GM18505 (cell line): ENCODE measurements at regions not wholly inside any gene's neighbourhood (a gene's known extent, or its start where the extent isn't known, plus 50 kb on each side); places are given as distances from the start of the nearest gene placed in this dataset.
"Not testable (repeated sequence)": the region's sequence is repeated elsewhere in the genome, so short reads cannot be mapped to it uniquely, and the experiment has no call there.

Experiments used
- ATAC-seq: cut with Tn5 transposase; IDR thresholded peaks from one replicate; pipeline ENCODE4 v1.9.1; 2021; ENCODE audit not compliant: unreplicated experiment
- POLR2A ChIP-seq: IDR thresholded peaks from 4 replicates; pipeline ENCODE4 v1.6.1; 2011; ENCODE audit warnings: borderline replicate concordance; ENCODE audit not compliant: insufficient read depth, insufficient read length; ENCODE audit errors: extremely low read depth

DNA sequence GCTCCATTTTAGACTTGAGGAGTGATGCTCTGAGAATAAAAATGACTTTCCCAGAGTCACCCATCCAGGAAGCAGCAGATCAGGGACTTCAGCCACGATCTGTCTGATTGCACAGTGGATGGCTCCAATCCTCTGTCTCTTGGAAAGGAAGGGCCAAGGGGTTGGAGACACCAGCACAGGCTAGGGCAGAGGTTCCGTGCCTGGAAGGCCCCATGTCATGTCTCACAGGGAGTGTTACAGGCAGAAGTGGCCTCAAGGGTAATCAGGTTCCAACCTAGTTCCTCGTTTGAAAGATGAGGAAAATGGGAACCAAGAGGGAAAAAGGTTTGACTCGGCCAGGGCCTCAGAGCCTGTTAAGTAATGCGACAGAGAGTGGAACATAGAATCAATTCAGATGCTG, 160.0 kb downstream of the EFNB1 start:
- no peak for ATAC-seq
- no peak for TF ChIP-seq POLR2A

DNA sequence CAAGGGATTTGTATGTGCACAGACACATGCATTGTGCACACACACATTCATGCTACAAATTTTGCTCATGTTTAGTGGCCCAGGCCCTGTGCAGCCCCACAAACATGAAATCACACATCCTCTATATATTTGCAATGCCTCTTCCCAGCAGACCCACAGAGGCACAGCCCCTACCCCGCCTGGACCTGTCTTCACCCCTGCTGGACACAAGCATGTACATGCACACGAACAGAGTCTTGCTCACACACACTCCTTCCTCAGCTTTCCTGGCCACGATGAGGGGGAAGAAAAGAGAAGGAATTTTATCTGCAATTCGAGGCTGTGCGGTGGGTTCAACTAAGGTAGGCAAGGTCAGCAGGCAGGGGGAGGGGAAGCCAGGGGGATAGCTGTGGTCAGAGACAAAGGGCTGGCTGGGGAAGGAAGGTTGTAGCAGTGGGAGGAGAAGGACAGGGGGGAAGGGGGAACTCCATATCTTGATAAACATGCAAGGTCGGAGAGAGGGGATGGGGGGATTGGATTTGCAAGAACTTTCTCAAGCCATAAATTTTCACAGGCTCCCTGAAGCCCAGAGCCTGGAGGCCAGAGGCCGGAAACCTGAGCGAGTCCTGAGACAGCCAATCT, 156.4 kb downstream of the EFNB1 start:
- no peak for ATAC-seq
- no peak for TF ChIP-seq POLR2A

DNA sequence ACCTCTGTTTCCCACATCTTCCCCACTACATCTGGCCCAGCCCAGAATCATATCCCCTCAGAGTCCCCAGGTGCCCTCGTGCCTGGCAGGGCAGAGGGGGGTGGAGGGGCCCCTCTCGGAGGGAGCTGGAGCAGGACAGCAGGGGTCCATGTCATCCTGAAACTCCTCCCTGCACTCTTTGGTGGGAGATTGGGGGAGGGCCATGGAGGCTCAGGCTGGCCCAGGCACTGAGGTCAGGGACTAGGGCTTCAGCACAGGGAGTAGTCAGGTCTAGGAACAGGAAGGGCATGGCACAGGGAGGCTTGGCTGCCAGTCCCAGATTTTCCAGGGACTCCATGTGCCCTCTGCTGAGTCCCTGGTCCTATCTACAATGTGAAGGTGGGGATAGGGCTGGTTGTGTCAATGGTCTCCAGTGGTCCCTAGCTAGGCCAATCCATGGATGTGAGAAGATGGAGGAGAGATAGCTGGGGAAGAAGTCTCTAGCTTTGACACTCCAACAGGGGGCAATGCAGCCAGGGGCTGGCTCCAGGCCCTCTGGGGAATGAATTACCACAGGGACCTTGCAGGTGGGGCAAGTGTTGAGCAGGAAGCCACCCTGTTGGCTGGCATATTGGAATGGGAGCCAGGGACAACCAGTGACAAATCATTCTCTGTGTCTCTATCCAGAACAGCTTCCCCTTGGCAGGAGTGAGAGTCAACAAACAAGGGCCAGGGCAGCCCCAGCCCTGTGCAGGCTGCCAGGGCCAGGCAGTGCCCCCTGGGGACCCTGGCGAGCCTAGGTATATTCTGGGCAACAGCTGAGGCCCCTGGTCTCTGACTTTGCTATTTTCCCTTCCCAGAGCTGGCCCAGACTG, 154.4 kb downstream of the EFNB1 start:
- ATAC-seq = no peak
- TF ChIP-seq POLR2A = no peak

DNA sequence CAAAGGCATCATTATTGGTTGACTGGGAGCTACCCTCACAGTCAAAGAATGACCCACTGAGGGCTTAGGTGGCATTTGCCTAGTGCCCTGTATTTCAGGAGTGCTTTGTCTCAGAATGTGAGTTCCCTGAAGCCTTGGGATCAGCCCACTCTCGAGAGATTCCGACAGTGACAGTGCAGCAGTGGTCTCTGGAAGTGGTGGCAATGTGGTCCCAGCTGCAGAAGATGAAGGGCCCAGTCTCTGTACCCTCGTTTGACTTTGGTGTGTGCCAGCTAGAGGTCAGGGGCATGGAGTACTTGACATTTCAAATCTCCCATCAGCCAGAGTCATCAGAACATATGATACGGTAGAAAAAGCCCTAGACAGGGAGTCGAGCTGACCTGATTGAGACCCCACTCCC, 153.7 kb downstream of the EFNB1 start:
- TF ChIP-seq POLR2A = no peak
- ATAC-seq = no peak

DNA sequence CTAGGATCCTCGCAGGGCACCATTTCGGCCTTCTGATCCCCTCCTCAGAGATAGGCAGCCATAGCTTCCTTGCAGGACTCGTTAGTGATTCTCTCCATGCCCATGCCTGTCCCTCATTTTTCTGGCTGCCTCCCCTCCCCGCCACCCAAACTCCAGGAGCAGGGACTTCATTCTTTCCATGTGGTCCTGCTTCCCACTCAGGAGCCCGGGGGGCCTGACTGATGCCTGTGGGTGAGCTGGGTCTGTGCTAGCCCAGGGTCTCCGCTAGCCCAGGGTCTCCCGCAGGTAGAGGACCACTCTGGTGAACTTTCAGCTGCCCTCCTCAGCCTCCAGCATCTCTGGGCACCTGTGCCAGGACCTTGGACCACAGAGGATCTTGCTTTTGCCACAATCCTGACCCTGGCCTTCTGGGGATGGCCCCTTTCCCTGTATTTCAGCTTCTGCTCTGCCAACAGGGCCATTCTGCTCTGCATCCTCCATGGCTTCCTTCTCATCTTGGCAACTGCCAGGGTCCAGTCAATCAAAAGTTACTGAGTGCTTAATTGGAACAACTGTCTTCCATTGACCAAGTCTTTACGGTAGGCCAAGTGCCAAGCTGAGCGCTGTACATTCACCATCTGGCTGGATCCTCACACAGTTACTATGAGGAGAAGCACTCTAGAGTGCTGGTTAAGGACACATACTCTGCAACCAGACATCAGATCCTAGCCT, 152.2 kb downstream of the EFNB1 start:
- no peak for TF ChIP-seq POLR2A
- no peak for ATAC-seq

DNA sequence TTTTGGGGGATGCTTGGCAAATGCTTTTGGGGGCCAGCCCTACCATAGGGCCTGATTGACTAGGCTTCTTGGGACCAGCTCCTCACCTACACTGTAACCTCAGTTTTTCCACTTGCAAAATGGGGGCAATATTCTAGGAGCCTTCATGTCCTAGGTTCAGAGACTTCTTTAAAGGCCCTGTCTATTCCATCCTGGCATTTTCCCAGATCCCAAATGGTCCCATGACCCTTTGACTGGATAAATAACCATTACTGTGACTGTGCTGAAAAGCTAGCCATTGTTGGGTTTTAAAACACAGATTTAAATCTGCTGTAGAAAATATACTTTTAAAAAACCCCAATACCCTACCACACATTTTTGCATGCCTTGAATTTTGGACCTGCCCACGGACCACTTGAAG, 149.8 kb downstream of the EFNB1 start:
- no peak for ATAC-seq
- no peak for TF ChIP-seq POLR2A

DNA sequence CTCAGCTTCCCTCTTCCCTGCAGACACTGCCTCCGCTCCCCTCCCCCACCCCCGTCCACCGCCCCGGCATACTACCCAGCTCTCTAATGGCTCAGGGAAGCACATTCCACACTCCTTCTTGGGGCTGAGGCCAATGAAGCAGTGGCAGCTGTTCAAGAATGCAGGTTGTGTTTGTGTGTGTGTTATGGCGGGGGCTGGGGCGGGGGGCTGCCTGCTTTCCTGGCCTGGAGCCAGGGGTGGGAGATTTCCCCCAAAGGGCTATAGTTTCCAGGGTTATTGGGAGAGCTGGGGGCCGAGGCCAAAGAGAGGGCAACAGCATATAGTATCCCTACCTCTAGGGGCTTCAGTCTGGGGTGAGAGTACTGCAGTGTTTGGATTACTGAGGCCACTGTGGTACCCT, 149.4 kb downstream of the EFNB1 start:
- ATAC-seq = no peak
- TF ChIP-seq POLR2A = no peak

DNA sequence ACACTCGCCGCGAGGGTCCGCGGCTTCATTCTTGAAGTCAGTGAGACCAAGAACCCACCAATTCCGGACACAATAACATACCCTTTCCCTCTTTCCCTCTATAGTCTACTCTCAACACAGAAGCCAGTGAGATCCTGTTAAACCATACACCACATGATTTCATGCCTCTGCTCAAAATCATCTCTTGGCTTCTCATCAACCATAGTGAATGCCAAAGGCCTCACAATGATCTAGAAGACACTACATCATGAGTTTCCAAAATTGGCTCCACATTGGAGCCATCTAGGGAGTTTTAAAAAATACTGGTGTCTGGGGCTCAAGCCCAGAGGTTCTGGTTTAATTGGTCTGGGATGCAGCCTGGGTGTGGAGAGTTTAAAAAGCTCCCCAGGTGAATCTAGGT, 124.5 kb downstream of the EFNB1 start:
- no peak for TF ChIP-seq POLR2A
- ATAC-seq = no peak

DNA sequence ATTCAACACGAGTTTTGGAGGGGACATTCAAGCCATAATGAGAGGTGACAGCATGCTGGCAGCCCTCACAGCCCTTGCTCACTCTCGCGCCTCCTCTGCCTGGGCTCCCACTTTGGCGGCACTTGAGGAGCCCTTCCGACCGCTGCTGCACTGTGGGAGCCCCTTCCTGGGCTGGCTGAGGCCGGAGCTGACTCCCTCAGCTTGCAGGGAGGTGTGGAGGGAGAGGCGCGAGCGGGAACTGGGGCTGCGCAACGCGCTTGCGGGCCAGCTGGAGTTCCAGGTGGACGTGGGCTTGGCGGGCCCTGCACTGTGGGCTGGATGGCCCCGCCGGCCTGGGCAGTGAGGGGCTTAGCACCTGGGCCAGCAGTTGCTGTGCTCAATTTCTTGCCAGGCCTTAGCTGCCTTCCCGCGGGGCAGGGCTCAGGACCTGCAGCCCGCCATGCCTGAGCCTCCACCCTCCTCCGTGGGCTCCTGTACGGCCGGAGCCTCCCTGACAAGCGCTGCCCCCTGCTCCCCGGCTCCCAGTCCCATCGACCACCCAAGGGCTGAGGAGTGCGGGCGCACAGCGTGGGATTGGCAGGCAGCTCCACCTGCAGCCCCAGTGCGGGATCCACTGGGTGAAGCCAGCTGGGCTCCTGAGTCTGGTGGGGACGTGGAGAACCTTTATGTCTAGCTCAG, 123.3 kb downstream of the EFNB1 start:
- not testable (repeated sequence) for ATAC-seq

DNA sequence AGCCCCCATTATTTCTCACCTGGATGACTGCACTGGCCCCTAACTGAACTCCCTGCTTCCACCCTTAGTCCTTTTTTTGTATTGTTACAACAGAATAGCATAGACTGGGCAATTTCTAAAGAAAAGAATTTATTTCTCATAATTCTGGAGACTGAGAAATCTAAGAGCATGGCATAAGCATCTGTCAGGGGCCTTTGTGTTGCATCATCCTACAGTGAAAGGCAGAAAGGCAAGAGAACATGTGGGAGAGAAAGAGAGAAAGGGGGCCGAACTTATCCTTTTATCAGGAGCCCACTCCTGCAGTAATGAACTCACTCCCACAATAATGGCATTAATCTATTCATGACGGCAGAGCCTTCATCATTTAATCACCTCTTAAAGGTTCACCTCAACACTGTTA, 122.1 kb downstream of the EFNB1 start:
- ATAC-seq = no peak

DNA sequence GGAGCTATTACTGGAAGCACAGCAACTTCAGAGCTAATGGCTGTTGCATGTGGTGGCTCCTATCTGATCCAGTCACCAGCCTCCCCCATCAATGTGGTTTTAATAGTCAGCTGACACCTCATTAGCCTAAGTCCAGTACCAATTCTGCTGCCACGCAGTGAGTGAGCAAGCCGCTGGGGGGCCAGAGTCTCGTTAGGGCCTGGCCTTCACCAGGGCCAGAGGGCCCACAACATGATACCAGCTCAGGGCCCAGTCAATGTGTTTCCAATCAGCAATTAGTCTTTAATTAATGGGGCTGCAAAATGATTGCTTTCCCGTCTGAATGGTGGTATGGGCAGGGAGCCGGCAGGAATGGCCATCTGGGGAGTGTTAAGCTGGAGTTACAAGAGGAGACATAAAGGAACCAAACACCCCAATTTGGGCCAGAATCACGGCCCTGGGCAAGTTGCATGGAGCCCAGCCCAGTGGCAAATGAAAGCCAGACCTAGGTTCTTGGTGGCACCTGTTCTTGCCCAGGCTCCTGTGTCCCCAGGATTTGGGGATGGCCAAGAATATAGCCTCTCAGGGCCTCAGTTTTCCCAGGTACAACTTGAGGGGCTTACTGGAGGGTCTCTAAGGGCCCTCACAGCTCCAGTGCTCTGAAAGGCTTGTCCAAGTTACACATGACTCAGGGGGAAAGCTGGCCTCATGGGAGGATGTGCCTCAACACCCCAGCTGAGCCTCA, 119.2 kb downstream of the EFNB1 start:
- no peak for TF ChIP-seq POLR2A
- no peak for ATAC-seq

More for the DNA sequence above, 122.1 kb downstream of the EFNB1 start:
- no peak for TF ChIP-seq POLR2A

DNA sequence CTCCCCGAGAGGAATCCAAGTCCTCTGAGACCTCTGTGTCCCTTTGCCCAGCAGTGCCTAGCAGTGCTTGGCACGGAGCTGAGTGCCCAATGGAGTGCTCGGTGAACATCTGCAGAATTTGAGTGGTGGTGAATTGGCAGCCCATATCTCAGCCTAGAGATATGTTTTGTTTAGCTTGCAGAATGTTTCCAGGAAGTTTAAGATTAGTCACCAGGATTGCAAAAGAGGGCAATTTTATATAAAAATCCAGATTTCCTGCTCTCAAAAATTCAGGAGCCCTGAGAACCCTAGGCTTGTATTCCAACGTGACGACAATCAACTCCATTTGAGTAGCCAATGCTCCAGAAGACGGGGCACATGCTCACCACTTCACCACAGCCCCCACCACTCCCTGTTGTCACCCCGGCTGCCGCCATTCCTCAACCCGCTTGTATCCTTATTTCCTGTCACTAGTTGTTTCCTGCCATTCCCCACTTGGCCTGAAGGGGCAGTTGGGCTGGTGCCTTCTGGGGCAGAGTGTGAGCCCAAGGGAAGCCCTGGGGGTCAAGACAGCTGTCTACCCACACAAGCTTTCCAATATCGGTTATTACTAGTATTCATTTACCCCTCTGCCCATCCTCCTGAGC, 116.9 kb downstream of the EFNB1 start:
- ATAC-seq = no peak
- TF ChIP-seq POLR2A = no peak
